ENCODE measurements at regions not wholly inside any gene's neighbourhood (a gene's known extent, or its start where the extent isn't known, plus 50 kb on each side); places are given as distances from the start of the nearest gene placed in this dataset.
"Not testable (repeated sequence)": the region's sequence is repeated elsewhere in the genome, so short reads cannot be mapped to it uniquely, and the experiment has no call there.

GRCh38 chr13:26482451-26483197, 74.9 kb upstream of the WASF3 start:
- DNase-seq, result peak in 20 of 51 donors; percentile 3 to 54 (median 25)

GRCh38 chr13:26483546-26483945, 73.9 kb upstream of the WASF3 start:
- DNase-seq, result no peak

- DNase-seq, result no peak
Observed at GRCh38 chr13:26484196-26484595, 73.3 kb upstream of the WASF3 start.

GRCh38 chr13:26485288-26485687, 72.2 kb upstream of the WASF3 start:
- peak in 5 of 51 donors; percentile 4 to 43 (median 9) for DNase-seq

- DNase-seq, result peak in 10 of 51 donors; percentile 7 to 43 (median 12)
Observed at GRCh38 chr13:26485786-26486185, 71.7 kb upstream of the WASF3 start.

GRCh38 chr13:26486550-26486949, 70.9 kb upstream of the WASF3 start:
- DNase-seq, result no peak

- no peak for DNase-seq
Observed at GRCh38 chr13:26487781-26488180, 69.7 kb upstream of the WASF3 start.

GRCh38 chr13:26488236-26489003, 69.1 kb upstream of the WASF3 start:
- no peak for DNase-seq

- DNase-seq, result not testable (repeated sequence)
Observed at GRCh38 chr13:26492301-26492700, 65.2 kb upstream of the WASF3 start.

GRCh38 chr13:26494571-26495195, 62.8 kb upstream of the WASF3 start:
- no peak for DNase-seq

GRCh38 chr13:26495750-26496149, 61.7 kb upstream of the WASF3 start:
- DNase-seq, result no peak

GRCh38 chr13:26497968-26498511, 59.4 kb upstream of the WASF3 start:
- DNase-seq, result no peak

GRCh38 chr13:26498656-26499601, 58.6 kb upstream of the WASF3 start:
- DNase-seq, result no peak

GRCh38 chr13:26500618-26501320, 56.7 kb upstream of the WASF3 start:
- DNase-seq, result no peak

GRCh38 chr13:26501641-26502040, 55.8 kb upstream of the WASF3 start:
- no peak for DNase-seq

GRCh38 chr13:26502826-26503225, 54.7 kb upstream of the WASF3 start:
- peak in 3 of 51 donors; percentile 10 to 43 (median 27) for DNase-seq

- DNase-seq, result peak in 1 of 51 donors; percentile 20
Observed at GRCh38 chr13:26503826-26504594, 53.5 kb upstream of the WASF3 start.

Measured in hypothalamus (tissue), 51 donors.